IMR-90 (cell line): ENCODE measurements at regions not wholly inside any gene's neighbourhood (a gene's known extent, or its start where the extent isn't known, plus 50 kb on each side); places are given as distances from the start of the nearest gene placed in this dataset.

Source experiments
- ATAC-seq: fragments of 200-7000 bp; cut with Tn5 transposase; 2 replicates; pipeline ENCODE4 v1.9.1; 2020; ENCODE audit warnings: low read depth, mild to moderate bottlenecking, moderate library complexity
- BruUV-seq: library from RNA; stranded (reverse); fragments of 400-500 nt; replicated peaks from 2 replicates; lab custom pipeline; 2021; lab: Mats Ljungman, UMichigan
- CTCF ChIA-PET: fragments of 300-600 bp; formaldehyde crosslinking; extraction: SDS; loops from one replicate; lab custom pipeline; 2021; ENCODE audit warnings: antibody characterized with exemption; lab: Yijun Ruan, JAX
- POLR2A ChIA-PET: fragments of 300-600 bp; sonication (Branson Sonifier 250); formaldehyde crosslinking; loops from one replicate; lab custom pipeline; 2022; ENCODE audit warnings: antibody characterized with exemption; ENCODE audit not compliant: unreplicated experiment; lab: Charles Lee
- DNase-seq: peaks from one replicate; pipeline ENCODE4 v3.0.0; 2013
- H2AFZ ChIP-seq: replicated peaks from 2 replicates; pipeline ENCODE3; 2013; ENCODE audit warnings: low read length, mild to moderate bottlenecking; ENCODE audit not compliant: poor library complexity
- H2AK5ac ChIP-seq: 2 replicates; pipeline ENCODE4 v1.6.1; 2013; ENCODE audit warnings: low read depth, low read length, inconsistent platforms
- H2AK9ac ChIP-seq: replicated peaks from 2 replicates; pipeline ENCODE3; 2013; ENCODE audit warnings: mild to moderate bottlenecking, low read depth, low read length, moderate library complexity; ENCODE audit not compliant: poor library complexity
- H2BK120ac ChIP-seq: 2 replicates; pipeline ENCODE4 v1.6.1; 2013; ENCODE audit warnings: low read depth, low read length, inconsistent platforms
- H2BK15ac ChIP-seq: 3 replicates; pipeline ENCODE4 v1.6.1; 2013; ENCODE audit warnings: low read depth, low read length, inconsistent platforms
- H2BK20ac ChIP-seq: 2 replicates; pipeline ENCODE4 v1.6.1; 2013; ENCODE audit warnings: low read depth, mild to moderate bottlenecking, inconsistent platforms, low read length, moderate library complexity
- H2BK5ac ChIP-seq: 2 replicates; pipeline ENCODE4 v1.6.1; 2013; ENCODE audit warnings: mild to moderate bottlenecking, low read depth, low read length, inconsistent platforms; ENCODE audit not compliant: poor library complexity, severe bottlenecking
- H3K14ac ChIP-seq: replicated peaks from 2 replicates; pipeline ENCODE4 v1.6.1; 2013; ENCODE audit warnings: low read depth, low read length, inconsistent platforms
- H3K18ac ChIP-seq: 2 replicates; pipeline ENCODE4 v1.6.1; 2013; ENCODE audit warnings: low read depth, low read length, control low read depth
- H3K23ac ChIP-seq: 2 replicates; pipeline ENCODE4 v1.6.1; 2013; ENCODE audit warnings: low read depth, low read length, inconsistent platforms
- H3K27ac ChIP-seq: 2 replicates; pipeline ENCODE4 v1.5.1; 2013; ENCODE audit warnings: mild to moderate bottlenecking, control low read depth, low read length; ENCODE audit not compliant: insufficient read depth
- H3K27me3 ChIP-seq: 2 replicates; pipeline ENCODE4 v1.6.1; 2013; ENCODE audit warnings: low read length; ENCODE audit not compliant: control insufficient read depth, insufficient read depth
- H3K36me3 ChIP-seq: 2 replicates; pipeline ENCODE4 v1.6.1; 2013; ENCODE audit warnings: low read length, mixed read lengths; ENCODE audit not compliant: control insufficient read depth, insufficient read depth
- H3K4ac ChIP-seq: 2 replicates; pipeline ENCODE4 v1.6.1; 2013; ENCODE audit warnings: low read depth, low read length, inconsistent platforms
- H3K4me1 ChIP-seq: 2 replicates; pipeline ENCODE4 v1.6.1; 2013; ENCODE audit warnings: low read length, mixed read lengths; ENCODE audit not compliant: control insufficient read depth, insufficient read depth
- H3K4me2 ChIP-seq: 2 replicates; pipeline ENCODE4 v1.6.1; 2013; ENCODE audit warnings: low read depth, mild to moderate bottlenecking, control low read depth, low read length, moderate library complexity
- H3K4me3 ChIP-seq: 2 replicates; pipeline ENCODE4 v1.5.1; 2013; ENCODE audit warnings: low read depth, mild to moderate bottlenecking, control low read depth, low read length, moderate library complexity; ENCODE audit not compliant: insufficient read depth
- H3K56ac ChIP-seq: 2 replicates; pipeline ENCODE4 v1.6.1; 2013; ENCODE audit warnings: low read length, inconsistent platforms; ENCODE audit not compliant: insufficient read depth; ENCODE audit errors: extremely low read depth
- H3K79me1 ChIP-seq, 2 experiments: 2 replicates each; pipeline ENCODE4 v1.6.1; 2013; ENCODE audit warnings: low read length in 2 of 2, inconsistent platforms in 1 of 2, low read depth in 1 of 2
- H3K9ac ChIP-seq: 2 replicates; pipeline ENCODE4 v1.6.1; 2013; ENCODE audit warnings: low read depth, low read length, control low read depth
- H3K9me1 ChIP-seq: 2 replicates; pipeline ENCODE4 v1.6.1; 2013; ENCODE audit warnings: low read length, inconsistent platforms; ENCODE audit not compliant: insufficient read depth
- H3K9me3 ChIP-seq: 2 replicates; pipeline ENCODE4 v1.6.1; 2013; ENCODE audit warnings: low read length; ENCODE audit not compliant: control insufficient read depth, insufficient read depth
- H4K20me1 ChIP-seq: 2 replicates; pipeline ENCODE4 v1.6.1; 2013; ENCODE audit warnings: low read length, inconsistent platforms; ENCODE audit not compliant: insufficient read depth
- H4K5ac ChIP-seq: 2 replicates; pipeline ENCODE4 v1.6.1; 2013; ENCODE audit warnings: mild to moderate bottlenecking, low read depth, low read length, control low read depth
- H4K8ac ChIP-seq, 2 experiments: 2 replicates each; pipeline ENCODE4 v1.6.1; 2013; ENCODE audit warnings: low read depth in 2 of 2, low read length in 2 of 2, control low read depth in 1 of 2, inconsistent platforms in 1 of 2
- H4K91ac ChIP-seq: 2 replicates; pipeline ENCODE4 v1.6.1; 2013; ENCODE audit warnings: low read depth, low read length, inconsistent platforms; ENCODE audit not compliant: insufficient read depth
- BHLHE40 ChIP-seq: fragments of 150-350 bp; IDR thresholded peaks from 2 replicates; pipeline ENCODE4 v1.6.1; 2016; ENCODE audit warnings: mild to moderate bottlenecking, low read depth, low read length
- CEBPB ChIP-seq: IDR thresholded peaks from 2 replicates; pipeline ENCODE4 v1.6.1; 2012; ENCODE audit warnings: low read depth, low read length, improper control_type of control experiment
- CHD1 ChIP-seq: IDR thresholded peaks from 2 replicates; pipeline ENCODE4 v1.6.1; 2012; ENCODE audit warnings: low read depth, low read length, improper control_type of control experiment
- FOS ChIP-seq: fragments of 150-350 bp; IDR thresholded peaks from 2 replicates; pipeline ENCODE4 v1.6.1; 2016; ENCODE audit warnings: low read depth, low read length
- MAFK ChIP-seq: IDR thresholded peaks from 2 replicates; pipeline ENCODE4 v1.6.1; 2012; ENCODE audit warnings: low read depth, low read length, improper control_type of control experiment
- MAZ ChIP-seq: IDR thresholded peaks from 2 replicates; pipeline ENCODE4 v1.6.1; 2012; ENCODE audit warnings: low read depth, mild to moderate bottlenecking, low read length, improper control_type of control experiment, moderate library complexity, borderline replicate concordance
- MXI1 ChIP-seq: IDR thresholded peaks from 2 replicates; pipeline ENCODE4 v1.6.1; 2012; ENCODE audit warnings: low read depth, mild to moderate bottlenecking, low read length, moderate library complexity, borderline replicate concordance
- NFE2L2 ChIP-seq: fragments of 150-350 bp; IDR thresholded peaks from 2 replicates; pipeline ENCODE4 v1.6.1; 2016; ENCODE audit warnings: low read depth, mild to moderate bottlenecking, low read length
- POLR2A ChIP-seq: IDR thresholded peaks from 2 replicates; pipeline ENCODE4 v1.6.1; 2012; ENCODE audit warnings: mild to moderate bottlenecking, low read depth, low read length
- RAD21 ChIP-seq: IDR thresholded peaks from 2 replicates; pipeline ENCODE4 v1.6.1; 2012; ENCODE audit warnings: low read length, improper control_type of control experiment
- RCOR1 ChIP-seq: IDR thresholded peaks from 2 replicates; pipeline ENCODE4 v1.6.1; 2012; ENCODE audit warnings: mild to moderate bottlenecking, low read length, improper control_type of control experiment; ENCODE audit not compliant: insufficient replicate concordance
- RFX5 ChIP-seq: IDR thresholded peaks from 2 replicates; pipeline ENCODE4 v1.8.0; 2012; ENCODE audit warnings: low read depth, mild to moderate bottlenecking, low read length, moderate library complexity
- SMC3 ChIP-seq: fragments of 150-350 bp; IDR thresholded peaks from 2 replicates; pipeline ENCODE4 v1.6.1; 2016; ENCODE audit warnings: low read depth, mild to moderate bottlenecking, antibody characterized with exemption, low read length, moderate library complexity
- USF2 ChIP-seq: fragments of 150-350 bp; IDR thresholded peaks from 2 replicates; pipeline ENCODE4 v1.6.1; 2017; ENCODE audit warnings: mild to moderate bottlenecking, antibody characterized with exemption, low read length, low read depth
- WGBS, 2 experiments: methylation state at CpG; one replicate each; pipeline versions ENCODE4 v1.1.5 to v1.1.7; 2013; ENCODE audit warnings: missing lambda C conversion rate in 2 of 2; ENCODE audit not compliant: insufficient read length in 1 of 2; ENCODE audit errors: extremely low coverage in 2 of 2; 5-methylcytosine and 5-hydroxymethylcytosine counted together
- dilution Hi-C: fragments of 300-500 bp; cut with HindIII; formaldehyde crosslinking; loops from one replicate; pipeline ENCODE4 v1.14.3; 2018; ENCODE audit warnings: low sequenced_read_pairs; ENCODE audit not compliant: unreplicated experiment
- in situ Hi-C: fragments of 300-500 bp; cut with MboI; formaldehyde crosslinking; loops from 3 replicates; pipeline ENCODE4 v1.14.3; 2019; ENCODE audit warnings: low sequenced_read_pairs, inconsistent platforms, mixed read lengths
- intact Hi-C: fragments of 100-400 bp; cut with micrococcal nuclease; formaldehyde crosslinking; loops from 2 replicates; pipeline ENCODE4 v1.10.0; 2022
- TF ChIP-seq, protein P1 (sequence below): conservative IDR thresholded peaks from 2 replicates; pipeline ENCODE4 v1.5.1; 2012; ENCODE audit warnings: mild to moderate bottlenecking, low read depth, low read length, improper control_type of control experiment
- TF ChIP-seq, protein P2 (sequence below): fragments of 150-350 bp; IDR thresholded peaks from 2 replicates; pipeline ENCODE4 v1.6.1; 2016; ENCODE audit warnings: low read depth, mild to moderate bottlenecking, low read length, moderate library complexity, borderline replicate concordance

GRCh38 chr3:53996141-53996874 is 104.6 kb upstream of the SELENOK start:
- ChIA-PET CTCF (no interaction called here), POLR2A (no interaction called here)
- no peak overlapping the region for H2BK15ac ChIP-seq
- BruUV-seq, result no TSS peak
- no peak for TF ChIP-seq POLR2A
- no peak for TF ChIP-seq FOS
- TF ChIP-seq RAD21, result no peak
- TF ChIP-seq NFE2L2, result no peak
- TF ChIP-seq CHD1, result no peak
- TF ChIP-seq, protein P1, sequence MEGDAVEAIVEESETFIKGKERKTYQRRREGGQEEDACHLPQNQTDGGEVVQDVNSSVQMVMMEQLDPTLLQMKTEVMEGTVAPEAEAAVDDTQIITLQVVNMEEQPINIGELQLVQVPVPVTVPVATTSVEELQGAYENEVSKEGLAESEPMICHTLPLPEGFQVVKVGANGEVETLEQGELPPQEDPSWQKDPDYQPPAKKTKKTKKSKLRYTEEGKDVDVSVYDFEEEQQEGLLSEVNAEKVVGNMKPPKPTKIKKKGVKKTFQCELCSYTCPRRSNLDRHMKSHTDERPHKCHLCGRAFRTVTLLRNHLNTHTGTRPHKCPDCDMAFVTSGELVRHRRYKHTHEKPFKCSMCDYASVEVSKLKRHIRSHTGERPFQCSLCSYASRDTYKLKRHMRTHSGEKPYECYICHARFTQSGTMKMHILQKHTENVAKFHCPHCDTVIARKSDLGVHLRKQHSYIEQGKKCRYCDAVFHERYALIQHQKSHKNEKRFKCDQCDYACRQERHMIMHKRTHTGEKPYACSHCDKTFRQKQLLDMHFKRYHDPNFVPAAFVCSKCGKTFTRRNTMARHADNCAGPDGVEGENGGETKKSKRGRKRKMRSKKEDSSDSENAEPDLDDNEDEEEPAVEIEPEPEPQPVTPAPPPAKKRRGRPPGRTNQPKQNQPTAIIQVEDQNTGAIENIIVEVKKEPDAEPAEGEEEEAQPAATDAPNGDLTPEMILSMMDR, result no peak
- TF ChIP-seq RCOR1, result no peak
- TF ChIP-seq BHLHE40, result no peak
- TF ChIP-seq RFX5, result no peak
- no peak for TF ChIP-seq MXI1
- no peak for TF ChIP-seq CEBPB
- no peak for TF ChIP-seq MAFK
- no peak for TF ChIP-seq MAZ
- TF ChIP-seq, protein P2, sequence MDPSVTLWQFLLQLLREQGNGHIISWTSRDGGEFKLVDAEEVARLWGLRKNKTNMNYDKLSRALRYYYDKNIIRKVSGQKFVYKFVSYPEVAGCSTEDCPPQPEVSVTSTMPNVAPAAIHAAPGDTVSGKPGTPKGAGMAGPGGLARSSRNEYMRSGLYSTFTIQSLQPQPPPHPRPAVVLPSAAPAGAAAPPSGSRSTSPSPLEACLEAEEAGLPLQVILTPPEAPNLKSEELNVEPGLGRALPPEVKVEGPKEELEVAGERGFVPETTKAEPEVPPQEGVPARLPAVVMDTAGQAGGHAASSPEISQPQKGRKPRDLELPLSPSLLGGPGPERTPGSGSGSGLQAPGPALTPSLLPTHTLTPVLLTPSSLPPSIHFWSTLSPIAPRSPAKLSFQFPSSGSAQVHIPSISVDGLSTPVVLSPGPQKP, result no peak
- TF ChIP-seq USF2, result no peak
- TF ChIP-seq SMC3, result no peak
- H2AK5ac ChIP-seq, result no peak overlapping the region
- no peak overlapping the region for H2BK120ac ChIP-seq
- no peaks in the 10 kb centered on the region for H3K36me3 ChIP-seq
- H4K8ac ChIP-seq, result no peak overlapping the region
- no peak overlapping the region for H3K18ac ChIP-seq
- DNase-seq (no peak), ATAC-seq (no peak)
- no peak overlapping the region for H3K23ac ChIP-seq
- 37% methylated on average over 2 of the region's 7 CpGs; no CpG with 5 or more reads in 1 of the 2 experiments for WGBS, 2 experiments
- intact Hi-C loops, result no loop called here
- H2AFZ ChIP-seq, result no peak overlapping the region
- H3K9ac ChIP-seq, result no peak overlapping the region
- H2AK9ac ChIP-seq, result no peak overlapping the region
- no peak overlapping the region for H3K56ac ChIP-seq
- no peak overlapping the region for H3K4me2 ChIP-seq
- no peak overlapping the region for H4K91ac ChIP-seq
- H3K14ac ChIP-seq, result no peak overlapping the region
- H2BK20ac ChIP-seq, result no peak overlapping the region
- H3K79me1 ChIP-seq, result no peaks in the 10 kb centered on the region
- no peak overlapping the region for H3K4me3 ChIP-seq
- H3K27me3 ChIP-seq, result no peaks in the 10 kb centered on the region
- dilution Hi-C loops, result no loop called here
- H4K5ac ChIP-seq, result no peak overlapping the region
- H3K4ac ChIP-seq, result no peak overlapping the region
- no peaks in the 10 kb centered on the region for H4K20me1 ChIP-seq
- no peaks in the 10 kb centered on the region for H3K4me1 ChIP-seq
- H2BK5ac ChIP-seq, result no peak overlapping the region
- no peak overlapping the region for H3K27ac ChIP-seq
- in situ Hi-C loops, result no loop called here
- H3K9me3 ChIP-seq, result peaks cover 5% of the 10 kb centered on the region; the same call in 1 of the 2 replicates
- no peaks in the 10 kb centered on the region for H3K9me1 ChIP-seq
